SK-N-SH (cell line): ENCODE measurements at regions not wholly inside any gene's neighbourhood (a gene's known extent, or its start where the extent isn't known, plus 50 kb on each side); places are given as distances from the start of the nearest gene placed in this dataset.

Experiments used
- CTCF ChIP-seq: fragments of 200-600 bp; sonication (generic); IDR thresholded peaks from 2 replicates; pipeline ENCODE4 v1.6.1; 2017; ENCODE audit warnings: antibody characterized with exemption, mild to moderate bottlenecking, moderate library complexity
- FOXJ3 ChIP-seq: sonication (generic); formaldehyde crosslinking; IDR thresholded peaks from 2 replicates; pipeline ENCODE4 v1.5.1; 2020; ENCODE audit warnings: mild to moderate bottlenecking, missing genetic modification reagents
- FOXM1 ChIP-seq: IDR thresholded peaks from 2 replicates; pipeline ENCODE4 v1.4.0; 2012; ENCODE audit warnings: low read depth, mild to moderate bottlenecking
- JUND ChIP-seq: IDR thresholded peaks from 2 replicates; pipeline ENCODE4 v1.4.0; 2012
- MAX ChIP-seq: IDR thresholded peaks from 2 replicates; pipeline ENCODE4 v1.4.0; 2012; ENCODE audit warnings: low read depth
- RXRA ChIP-seq: IDR thresholded peaks from 2 replicates; pipeline ENCODE4 v1.4.0; 2012; ENCODE audit warnings: low read depth, mild to moderate bottlenecking, borderline replicate concordance
- SMC3 ChIP-seq: IDR thresholded peaks from 2 replicates; pipeline ENCODE4 v1.6.1; 2012; ENCODE audit warnings: low read depth, low read length, improper control_type of control experiment
- TCF12 ChIP-seq: IDR thresholded peaks from 2 replicates; pipeline ENCODE4 v1.4.0; 2012
- USF2 ChIP-seq: fragments of 150-350 bp; IDR thresholded peaks from 2 replicates; pipeline ENCODE4 v1.6.1; 2017; ENCODE audit warnings: antibody characterized with exemption, low read length, low read depth, borderline replicate concordance
- TF ChIP-seq, protein P1 (sequence below): IDR thresholded peaks from 2 replicates; pipeline ENCODE4; 2012

- TF ChIP-seq CTCF (no peak), SMC3 (no peak), RXRA (no peak), TCF12 (no peak), USF2 (no peak), FOXJ3 (CRISPR knock-in tag) (no peak), JUND (no peak), MAX (no peak), FOXM1 (no peak)
- TF ChIP-seq, protein P1, sequence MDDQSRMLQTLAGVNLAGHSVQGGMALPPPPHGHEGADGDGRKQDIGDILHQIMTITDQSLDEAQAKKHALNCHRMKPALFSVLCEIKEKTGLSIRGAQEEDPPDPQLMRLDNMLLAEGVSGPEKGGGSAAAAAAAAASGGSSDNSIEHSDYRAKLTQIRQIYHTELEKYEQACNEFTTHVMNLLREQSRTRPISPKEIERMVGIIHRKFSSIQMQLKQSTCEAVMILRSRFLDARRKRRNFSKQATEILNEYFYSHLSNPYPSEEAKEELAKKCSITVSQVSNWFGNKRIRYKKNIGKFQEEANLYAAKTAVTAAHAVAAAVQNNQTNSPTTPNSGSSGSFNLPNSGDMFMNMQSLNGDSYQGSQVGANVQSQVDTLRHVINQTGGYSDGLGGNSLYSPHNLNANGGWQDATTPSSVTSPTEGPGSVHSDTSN: no peak
Observed at GRCh38 chr13:56189978-56190377, 950.7 kb upstream of the PRR20A start.
